ENCODE measurements at regions not wholly inside any gene's neighbourhood (a gene's known extent, or its start where the extent isn't known, plus 50 kb on each side); places are given as distances from the start of the nearest gene placed in this dataset.

DNA sequence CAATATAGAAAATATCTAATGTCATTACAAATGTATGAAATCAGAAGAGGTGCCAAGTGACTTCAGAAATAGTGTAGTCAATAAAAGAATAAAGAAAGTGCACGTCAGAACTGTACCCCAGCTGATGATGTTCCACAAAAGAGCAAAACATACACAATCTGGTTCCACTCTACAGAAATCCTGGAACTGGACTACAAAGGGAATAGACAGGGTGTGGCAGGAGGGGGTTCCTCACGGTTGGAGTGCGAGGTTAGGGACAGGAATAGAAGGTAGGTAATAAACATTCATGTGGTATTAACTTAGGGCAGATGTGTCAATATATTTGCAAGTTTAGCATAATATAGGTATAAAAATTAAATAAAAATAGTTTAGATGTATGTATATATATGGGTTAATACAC is 103.3 kb upstream of the GOLGA6L6 start:
- TF ChIP-seq POLR2A (IDR thresholded peaks at IDR 0.05) (no peak), POLR2AphosphoS5 (IDR thresholded peaks at IDR 0.05) (no peak)
- TF ChIP-seq, protein P1, sequence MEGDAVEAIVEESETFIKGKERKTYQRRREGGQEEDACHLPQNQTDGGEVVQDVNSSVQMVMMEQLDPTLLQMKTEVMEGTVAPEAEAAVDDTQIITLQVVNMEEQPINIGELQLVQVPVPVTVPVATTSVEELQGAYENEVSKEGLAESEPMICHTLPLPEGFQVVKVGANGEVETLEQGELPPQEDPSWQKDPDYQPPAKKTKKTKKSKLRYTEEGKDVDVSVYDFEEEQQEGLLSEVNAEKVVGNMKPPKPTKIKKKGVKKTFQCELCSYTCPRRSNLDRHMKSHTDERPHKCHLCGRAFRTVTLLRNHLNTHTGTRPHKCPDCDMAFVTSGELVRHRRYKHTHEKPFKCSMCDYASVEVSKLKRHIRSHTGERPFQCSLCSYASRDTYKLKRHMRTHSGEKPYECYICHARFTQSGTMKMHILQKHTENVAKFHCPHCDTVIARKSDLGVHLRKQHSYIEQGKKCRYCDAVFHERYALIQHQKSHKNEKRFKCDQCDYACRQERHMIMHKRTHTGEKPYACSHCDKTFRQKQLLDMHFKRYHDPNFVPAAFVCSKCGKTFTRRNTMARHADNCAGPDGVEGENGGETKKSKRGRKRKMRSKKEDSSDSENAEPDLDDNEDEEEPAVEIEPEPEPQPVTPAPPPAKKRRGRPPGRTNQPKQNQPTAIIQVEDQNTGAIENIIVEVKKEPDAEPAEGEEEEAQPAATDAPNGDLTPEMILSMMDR (IDR thresholded peaks at IDR 0.05) = no peak
